Activated CD8-positive, alpha-beta memory T cell treated with anti-CD3 and anti-CD28 coated beads, Interleukin-2, amount 10 ng/mL, durations not matched to agents 7 days and 5 days (primary cell): ENCODE measurements at regions not wholly inside any gene's neighbourhood (a gene's known extent, or its start where the extent isn't known, plus 50 kb on each side); places are given as distances from the start of the nearest gene placed in this dataset.

Experiments
- ATAC-seq: fragments of 150-1000 bp; cut with Tn5 transposase; one replicate; pipeline ENCODE4 v1.10.0; 2021; ENCODE audit warnings: moderate library complexity
- CTCF ChIA-PET: fragments of 350-600 bp; sonication (Branson Sonifier 250); formaldehyde crosslinking; loops from one replicate; lab custom pipeline; 2021; ENCODE audit warnings: antibody characterized with exemption; lab: Charles Lee
- DNase-seq: peaks from one replicate; pipeline ENCODE4 v3.0.0-alpha.2; 2020
- H3K27ac Mint-ChIP-seq: one replicate; pipeline ENCODE4 v1.8.0; 2021; ENCODE audit warnings: mild to moderate bottlenecking, mixed read lengths
- H3K27me3 Mint-ChIP-seq: one replicate; pipeline ENCODE4 v1.8.0; 2021; ENCODE audit warnings: mixed read lengths
- H3K36me3 Mint-ChIP-seq: one replicate; pipeline ENCODE4 v1.8.0; 2021; ENCODE audit warnings: mild to moderate bottlenecking, mixed read lengths
- H3K4me1 Mint-ChIP-seq: one replicate; pipeline ENCODE4 v1.8.0; 2021; ENCODE audit warnings: mixed read lengths
- H3K4me3 Mint-ChIP-seq: one replicate; pipeline ENCODE4 v1.8.0; 2021; ENCODE audit warnings: mild to moderate bottlenecking, moderate library complexity, mixed read lengths
- H3K9me3 Mint-ChIP-seq: one replicate; pipeline ENCODE4 v1.8.0; 2022; ENCODE audit warnings: low read depth, mixed read lengths

DNA sequence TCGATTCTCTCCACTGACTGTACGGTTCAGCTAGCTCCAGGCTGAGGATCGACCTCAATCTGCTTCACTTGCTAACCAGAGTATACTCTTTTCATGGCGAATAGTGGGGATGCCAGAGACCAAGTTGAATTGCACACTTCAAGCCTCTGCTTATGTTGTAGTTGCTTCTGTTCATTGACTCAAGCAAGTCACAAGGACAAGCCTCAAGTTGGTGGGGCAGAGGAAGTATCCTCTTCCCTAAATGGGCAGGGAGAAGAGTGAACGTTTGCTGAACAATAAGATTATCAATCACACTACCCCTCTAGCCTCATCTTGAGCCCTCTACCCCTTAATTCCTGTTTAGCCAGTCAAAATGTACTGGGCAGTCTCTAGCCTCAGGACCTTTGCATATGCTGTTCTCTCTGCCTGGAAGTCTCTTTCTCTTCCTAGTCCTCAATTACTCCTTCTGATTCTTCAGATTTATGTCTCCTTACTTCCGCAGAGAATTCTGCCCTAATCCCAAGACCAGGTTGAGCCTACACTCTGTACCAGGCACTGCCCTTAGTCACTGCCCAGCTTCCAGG, 390.4 kb upstream of the PROK2 start:
- no peak for ATAC-seq
- CTCF ChIA-PET = no interaction called here
- H3K9me3 Mint-ChIP-seq = no peaks in the 10 kb centered on the region
- H3K4me3 Mint-ChIP-seq = no peak overlapping the region
- DNase-seq = no peak
- no peak overlapping the region for H3K27ac Mint-ChIP-seq
- H3K4me1 Mint-ChIP-seq = peaks cover 11% of the 10 kb centered on the region
- peaks cover 50% of the 10 kb centered on the region for H3K27me3 Mint-ChIP-seq
- no peaks in the 10 kb centered on the region for H3K36me3 Mint-ChIP-seq

DNA sequence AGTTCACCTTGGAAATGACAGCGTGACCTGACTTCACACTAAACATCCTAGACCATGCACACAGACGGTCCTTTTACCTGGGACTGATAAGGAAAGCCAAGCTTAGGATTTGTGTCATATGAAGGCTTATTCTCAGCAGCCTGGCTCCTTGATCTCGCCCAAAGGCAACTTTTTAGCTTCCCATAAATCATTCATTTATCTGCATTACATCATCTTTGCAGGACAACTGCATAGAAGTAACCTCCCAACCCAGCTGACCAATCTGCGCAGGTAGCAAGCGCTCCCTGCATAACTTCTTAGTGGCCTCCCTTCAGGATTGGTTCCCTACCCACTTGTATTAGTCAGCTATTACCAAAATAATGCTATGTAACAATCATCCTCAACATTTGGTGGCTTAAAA, 389.9 kb upstream of the PROK2 start:
- no peak for DNase-seq
- ATAC-seq = no peak
- no peaks in the 10 kb centered on the region for H3K9me3 Mint-ChIP-seq
- no peaks in the 10 kb centered on the region for H3K36me3 Mint-ChIP-seq
- CTCF ChIA-PET = no interaction called here
- H3K27me3 Mint-ChIP-seq = peaks cover 50% of the 10 kb centered on the region
- no peak overlapping the region for H3K27ac Mint-ChIP-seq
- peaks cover 11% of the 10 kb centered on the region for H3K4me1 Mint-ChIP-seq
- H3K4me3 Mint-ChIP-seq = no peak overlapping the region

DNA sequence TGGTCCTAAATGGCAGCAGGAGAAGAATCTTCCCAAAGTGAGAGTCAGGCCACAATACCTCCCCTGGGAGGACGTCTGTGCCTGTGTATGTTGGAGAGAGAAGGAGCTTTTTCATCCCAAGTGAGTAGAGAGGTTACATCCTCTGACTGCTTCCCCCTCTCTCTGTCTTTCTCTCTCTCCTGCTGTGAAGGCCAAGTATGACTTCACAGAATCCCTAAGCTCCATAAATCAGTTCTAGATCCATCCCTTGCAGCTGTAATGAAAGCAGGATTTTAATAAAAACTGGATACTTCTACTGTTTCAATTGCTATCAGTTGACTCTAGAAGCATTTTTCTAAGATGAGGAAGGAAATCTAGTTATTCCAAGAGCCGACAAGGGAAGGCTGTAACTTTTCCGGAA, 389.1 kb upstream of the PROK2 start:
- peaks cover 11% of the 10 kb centered on the region for H3K4me1 Mint-ChIP-seq
- H3K9me3 Mint-ChIP-seq = no peaks in the 10 kb centered on the region
- H3K36me3 Mint-ChIP-seq = no peaks in the 10 kb centered on the region
- CTCF ChIA-PET = no interaction called here
- no peak overlapping the region for H3K27ac Mint-ChIP-seq
- no peak overlapping the region for H3K4me3 Mint-ChIP-seq
- H3K27me3 Mint-ChIP-seq = peaks cover 45% of the 10 kb centered on the region
- no peak for ATAC-seq
- DNase-seq = no peak

DNA sequence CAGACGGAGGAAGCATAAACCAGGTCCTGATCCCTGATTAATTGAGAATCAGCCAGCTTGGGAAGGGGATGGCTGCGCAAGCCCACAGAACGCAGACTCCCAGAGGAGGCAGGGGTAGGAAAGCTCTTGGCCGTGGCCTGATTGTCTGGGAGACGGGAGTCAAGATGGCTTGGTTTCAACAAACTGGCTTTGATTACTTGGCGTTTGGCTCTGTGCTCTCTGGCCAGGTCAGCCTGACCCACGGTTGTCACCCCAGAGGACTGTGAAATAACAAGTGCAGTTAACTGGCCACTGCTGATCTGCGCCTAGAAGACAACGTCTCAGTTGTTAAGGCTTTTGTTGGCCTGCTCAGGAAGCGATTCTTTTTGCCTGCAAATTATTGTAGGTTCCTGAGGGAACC, 387.0 kb upstream of the PROK2 start:
- peaks cover 34% of the 10 kb centered on the region for H3K27me3 Mint-ChIP-seq
- H3K27ac Mint-ChIP-seq = no peak overlapping the region
- DNase-seq (no peak), ATAC-seq (no peak)
- H3K36me3 Mint-ChIP-seq = no peaks in the 10 kb centered on the region
- peaks cover 4% of the 10 kb centered on the region for H3K4me1 Mint-ChIP-seq
- H3K9me3 Mint-ChIP-seq = no peaks in the 10 kb centered on the region
- no peak overlapping the region for H3K4me3 Mint-ChIP-seq
- CTCF ChIA-PET = no interaction called here

DNA sequence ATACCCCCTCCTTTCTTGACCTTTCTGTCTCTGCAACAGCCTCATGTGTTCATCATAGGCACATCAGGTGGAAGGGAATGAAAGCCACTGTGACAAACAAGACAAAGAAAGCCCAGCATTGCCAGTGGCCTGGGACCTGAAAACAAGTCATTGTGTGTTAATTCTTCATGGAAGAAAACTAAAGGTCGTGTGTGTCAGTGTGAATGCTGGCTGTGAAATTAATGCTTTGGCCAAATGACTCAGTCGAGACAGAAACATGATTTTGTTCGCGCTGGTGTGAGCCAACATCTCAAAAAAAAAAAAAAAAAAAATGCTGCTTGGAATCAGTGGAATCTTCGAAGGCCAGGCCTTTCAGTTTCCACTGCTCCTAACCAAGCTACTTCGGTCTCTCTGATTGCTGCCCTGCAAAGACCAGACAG, 386.5 kb upstream of the PROK2 start:
- Mint-ChIP-seq H3K9me3 (no peaks in the 10 kb centered on the region), H3K4me1 (peaks cover under 1% of the 10 kb centered on the region), H3K27ac (no peak overlapping the region), H3K27me3 (peaks cover 29% of the 10 kb centered on the region), H3K36me3 (no peaks in the 10 kb centered on the region), H3K4me3 (no peak overlapping the region)
- no peak for DNase-seq
- ATAC-seq = no peak
- CTCF ChIA-PET = no interaction called here

DNA sequence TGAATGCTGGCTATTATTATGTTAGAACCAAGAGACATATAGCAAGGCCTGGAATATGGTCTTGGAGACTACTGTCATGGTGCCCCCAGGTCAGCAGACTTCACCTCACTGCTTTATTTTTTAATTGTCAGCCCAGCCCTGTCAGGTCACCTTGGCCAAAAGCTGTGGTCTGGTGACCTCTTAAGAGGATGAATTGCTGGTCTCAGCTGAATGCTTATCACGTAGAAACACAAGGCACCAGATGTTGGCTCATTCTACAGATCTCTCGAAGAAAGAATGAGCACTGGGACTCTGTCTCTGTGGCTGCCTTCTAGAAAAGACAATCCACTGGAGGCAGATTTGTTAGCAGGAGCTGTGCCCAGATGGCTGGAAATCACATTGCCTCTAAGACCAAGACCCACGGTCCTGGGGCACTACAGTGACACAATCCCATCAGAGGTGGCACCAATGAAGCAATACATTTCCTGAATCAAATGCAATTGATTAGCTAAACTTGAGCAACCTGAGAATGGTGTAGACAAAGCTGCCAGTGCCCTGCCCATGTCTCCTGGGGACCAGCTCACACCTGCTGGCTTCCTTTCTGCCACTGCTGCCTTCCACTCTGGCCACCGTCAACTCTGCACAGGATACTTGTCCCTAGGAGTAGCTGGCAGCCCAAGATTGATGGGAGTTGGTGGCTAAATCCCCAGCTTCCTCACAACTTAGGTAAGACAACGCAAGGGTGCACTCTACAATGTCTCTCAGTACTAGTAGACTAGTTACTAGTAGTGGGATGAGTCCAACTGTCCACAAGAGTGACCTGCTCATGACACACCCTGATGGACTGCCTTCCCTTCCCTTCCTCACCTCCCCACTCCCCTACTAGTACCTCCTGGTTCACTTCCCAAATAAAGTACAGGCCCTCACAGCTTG, 384.9 kb upstream of the PROK2 start:
- DNase-seq = no peak
- Mint-ChIP-seq H3K4me1 (no peaks in the 10 kb centered on the region), H3K36me3 (no peaks in the 10 kb centered on the region), H3K27ac (no peak overlapping the region), H3K9me3 (no peaks in the 10 kb centered on the region), H3K4me3 (no peak overlapping the region), H3K27me3 (peaks cover 16% of the 10 kb centered on the region)
- CTCF ChIA-PET = interaction anchor here (0.7 kb wide), 1 partner anchor 10 kb away, joined by 3 read pairs; no protein-coding TSS in a partner anchor
- ATAC-seq = no peak

DNA sequence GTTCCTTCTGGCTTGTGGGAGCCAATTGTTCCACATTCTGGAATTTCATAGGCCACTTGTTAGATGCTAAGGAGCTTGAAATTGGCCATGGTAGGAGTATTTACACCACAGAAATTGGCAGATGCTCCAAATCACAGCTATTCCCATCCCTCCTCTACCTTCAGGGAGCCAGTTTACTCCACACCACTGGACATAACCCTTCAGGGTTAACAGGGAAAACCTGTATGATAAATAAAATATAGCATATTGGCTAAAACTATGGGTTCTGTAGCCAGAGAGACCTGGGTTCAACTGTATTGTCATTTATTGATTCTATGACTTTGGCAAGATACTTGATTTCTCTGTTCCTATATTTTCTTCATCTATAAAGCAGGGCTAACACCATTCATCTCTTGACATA, 384.2 kb upstream of the PROK2 start:
- Mint-ChIP-seq H3K36me3 (no peaks in the 10 kb centered on the region), H3K4me3 (no peak overlapping the region), H3K9me3 (no peaks in the 10 kb centered on the region), H3K4me1 (no peaks in the 10 kb centered on the region), H3K27me3 (peaks cover 14% of the 10 kb centered on the region), H3K27ac (no peak overlapping the region)
- DNase-seq (no peak), ATAC-seq (no peak)
- CTCF ChIA-PET = no interaction called here

DNA sequence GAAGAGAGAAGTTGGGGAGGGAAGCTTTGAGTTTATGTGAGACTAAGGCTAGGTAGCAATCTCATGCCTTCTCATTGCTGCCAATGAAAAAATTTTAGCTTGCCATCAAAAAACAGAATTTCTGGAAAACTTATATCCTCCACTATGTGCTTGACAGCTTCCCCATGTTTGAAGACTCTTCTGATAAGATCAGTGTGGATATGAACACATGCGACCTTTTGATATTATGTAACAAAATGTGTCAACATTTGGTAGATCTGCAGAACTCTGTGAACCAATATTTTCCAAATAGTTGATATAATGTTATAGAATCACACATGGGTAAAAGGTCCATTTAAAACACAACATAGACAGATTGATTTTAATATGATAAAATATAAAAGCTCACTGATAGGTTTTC, 380.9 kb upstream of the PROK2 start:
- no peaks in the 10 kb centered on the region for H3K27me3 Mint-ChIP-seq
- no peak overlapping the region for H3K4me3 Mint-ChIP-seq
- ATAC-seq (no peak), DNase-seq (no peak)
- no peak overlapping the region for H3K27ac Mint-ChIP-seq
- CTCF ChIA-PET = no interaction called here
- H3K4me1 Mint-ChIP-seq = no peaks in the 10 kb centered on the region
- no peaks in the 10 kb centered on the region for H3K36me3 Mint-ChIP-seq
- no peaks in the 10 kb centered on the region for H3K9me3 Mint-ChIP-seq

DNA sequence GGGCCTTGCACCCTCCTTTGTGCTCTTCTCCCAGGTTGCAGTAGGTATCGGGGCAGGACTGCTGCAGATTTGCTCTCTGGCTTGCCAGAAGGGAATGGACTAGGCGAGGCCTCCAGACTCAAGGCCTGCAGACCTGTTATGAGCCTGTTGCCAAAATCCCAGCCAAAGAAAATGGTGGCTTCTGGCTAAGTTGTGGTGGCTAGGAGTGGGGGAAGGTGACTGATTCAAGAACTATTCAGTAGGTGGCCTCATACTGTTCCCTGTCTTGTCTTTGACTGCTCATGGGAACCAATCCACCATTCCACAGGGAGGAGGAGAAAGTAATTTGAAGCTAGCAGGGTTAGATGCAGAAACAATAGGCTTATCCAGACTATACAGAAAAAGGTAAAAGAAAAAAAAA, 380.4 kb upstream of the PROK2 start:
- Mint-ChIP-seq H3K27me3 (no peaks in the 10 kb centered on the region), H3K27ac (no peak overlapping the region), H3K9me3 (no peaks in the 10 kb centered on the region), H3K36me3 (no peaks in the 10 kb centered on the region), H3K4me1 (no peaks in the 10 kb centered on the region), H3K4me3 (no peak overlapping the region)
- ATAC-seq (no peak), DNase-seq (no peak)
- CTCF ChIA-PET = no interaction called here

DNA sequence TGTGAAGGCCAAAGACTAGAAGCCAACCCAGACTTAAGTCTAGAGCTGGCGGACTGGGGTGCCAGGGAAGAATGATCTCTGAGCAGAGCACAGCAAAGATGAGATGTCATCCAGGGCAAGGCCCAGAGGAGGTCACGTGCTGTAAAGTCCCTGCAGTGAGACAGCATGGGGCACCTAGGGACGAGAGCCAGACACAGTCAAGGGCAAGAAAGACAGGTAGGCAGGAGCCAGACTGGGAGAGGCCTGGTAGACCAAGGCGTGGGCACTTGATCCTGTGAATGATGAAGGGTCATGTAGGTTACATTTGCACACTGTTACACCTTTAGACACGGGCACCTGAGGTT, 379.7 kb upstream of the PROK2 start:
- no peaks in the 10 kb centered on the region for H3K27me3 Mint-ChIP-seq
- no peaks in the 10 kb centered on the region for H3K4me1 Mint-ChIP-seq
- CTCF ChIA-PET = no interaction called here
- H3K27ac Mint-ChIP-seq = no peak overlapping the region
- no peaks in the 10 kb centered on the region for H3K36me3 Mint-ChIP-seq
- H3K4me3 Mint-ChIP-seq = no peak overlapping the region
- ATAC-seq (no peak), DNase-seq (no peak)
- no peaks in the 10 kb centered on the region for H3K9me3 Mint-ChIP-seq

DNA sequence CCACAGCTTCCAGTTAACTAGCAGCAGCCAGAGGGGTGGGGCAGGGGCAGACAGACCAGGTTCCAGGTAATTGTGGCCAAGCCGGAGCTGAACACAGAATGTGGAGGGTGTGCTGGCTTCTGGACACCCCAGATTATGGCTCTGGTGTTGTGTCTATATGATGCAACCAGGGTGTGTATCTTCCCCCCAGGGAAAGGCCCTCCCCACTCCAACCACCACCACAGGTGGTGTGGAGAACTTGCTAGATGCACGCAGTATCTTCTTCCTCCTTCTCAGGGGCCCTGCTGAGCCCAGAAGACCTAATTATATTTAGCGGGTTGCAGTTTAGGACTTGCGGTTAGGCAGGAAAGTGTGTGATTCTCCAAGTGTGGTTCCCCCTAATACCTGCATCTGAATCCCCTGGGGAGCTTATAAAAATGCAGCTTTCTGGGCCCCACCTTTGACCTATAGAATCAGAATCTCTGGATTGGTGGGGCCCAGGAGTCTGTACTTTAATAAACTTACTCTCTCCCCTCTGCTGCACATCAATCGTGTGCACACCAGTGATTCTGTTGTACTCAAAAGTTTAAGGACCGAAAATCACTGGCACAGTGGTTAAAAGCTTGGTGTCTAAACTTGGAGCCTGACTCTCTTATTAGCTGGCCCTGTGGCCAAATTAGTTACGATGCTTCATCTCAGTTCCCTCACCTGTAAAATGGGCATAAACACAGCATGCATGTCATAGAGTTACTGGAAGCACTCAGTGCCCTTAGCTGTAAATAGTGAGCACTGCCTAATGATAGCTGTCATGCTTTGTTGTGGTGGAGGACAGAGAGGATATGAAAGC, 379.1 kb upstream of the PROK2 start:
- Mint-ChIP-seq H3K27me3 (no peaks in the 10 kb centered on the region), H3K4me3 (no peak overlapping the region), H3K36me3 (no peaks in the 10 kb centered on the region), H3K4me1 (no peaks in the 10 kb centered on the region), H3K27ac (no peak overlapping the region), H3K9me3 (no peaks in the 10 kb centered on the region)
- ATAC-seq = no peak
- DNase-seq = no peak
- CTCF ChIA-PET = no interaction called here

DNA sequence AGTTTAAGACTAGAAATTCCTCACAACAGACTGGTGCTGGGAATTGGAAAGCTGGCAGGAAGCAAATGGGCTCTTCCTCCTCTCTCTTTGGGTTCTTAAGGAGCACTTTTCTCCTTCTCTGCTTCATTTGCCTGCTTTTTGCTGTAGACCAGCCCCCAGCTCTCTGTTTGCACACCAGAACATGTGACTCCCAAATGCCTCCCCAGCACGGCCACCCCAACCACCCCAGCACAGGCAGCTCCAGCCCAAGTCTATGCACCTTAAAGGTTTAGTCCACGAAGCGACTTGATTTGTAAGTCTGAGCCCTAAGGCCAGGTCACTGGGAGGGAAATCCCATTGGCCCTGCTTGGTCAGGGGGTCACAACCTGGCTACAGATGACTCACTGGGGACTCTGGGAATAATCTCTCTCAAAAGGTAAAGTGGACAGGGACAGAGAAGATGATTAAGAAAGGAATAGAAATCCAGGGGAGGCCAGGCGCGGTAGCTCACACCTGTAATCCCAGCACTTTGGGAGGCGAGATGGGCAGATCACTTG, 377.8 kb upstream of the PROK2 start:
- H3K4me3 Mint-ChIP-seq = no peak overlapping the region
- no peaks in the 10 kb centered on the region for H3K36me3 Mint-ChIP-seq
- no peak for ATAC-seq
- H3K4me1 Mint-ChIP-seq = no peaks in the 10 kb centered on the region
- no peak overlapping the region for H3K27ac Mint-ChIP-seq
- H3K27me3 Mint-ChIP-seq = no peaks in the 10 kb centered on the region
- no peaks in the 10 kb centered on the region for H3K9me3 Mint-ChIP-seq
- DNase-seq = no peak
- CTCF ChIA-PET = no interaction called here

DNA sequence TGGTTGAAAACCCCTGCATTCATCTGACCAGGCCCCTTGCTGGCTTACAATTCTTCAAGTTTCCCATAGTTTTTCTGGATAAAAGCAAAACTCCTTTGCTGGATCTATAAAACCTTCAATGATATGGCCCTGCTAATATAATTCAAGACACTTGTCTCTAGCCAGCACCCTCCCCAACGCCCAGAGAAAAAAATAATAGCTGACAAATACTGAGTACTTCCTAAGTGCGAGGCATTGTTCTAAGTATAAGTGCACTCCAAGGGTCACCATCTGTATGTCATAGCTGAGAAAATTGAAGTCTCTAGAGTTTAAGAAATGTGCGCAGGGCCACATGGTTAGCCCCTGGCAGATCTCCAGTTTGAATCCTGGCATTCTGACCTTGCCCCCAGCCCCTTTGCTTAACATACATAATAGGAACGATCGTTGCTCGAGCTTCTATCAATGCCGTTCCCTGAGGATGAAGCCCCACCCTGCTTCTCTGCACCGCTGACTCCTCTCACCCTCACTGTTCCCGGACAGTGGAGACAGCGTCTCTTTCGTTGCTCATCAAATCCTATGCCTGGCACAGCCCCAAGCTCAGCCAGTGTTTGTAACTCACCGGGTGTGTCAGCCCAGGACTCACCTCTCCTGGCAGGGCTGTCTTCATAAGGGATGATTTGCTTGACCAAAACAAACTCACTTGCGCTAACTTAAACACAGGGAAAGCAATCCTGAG, 377.1 kb upstream of the PROK2 start:
- no peak overlapping the region for H3K27ac Mint-ChIP-seq
- ATAC-seq (no peak), DNase-seq (no peak)
- no peaks in the 10 kb centered on the region for H3K9me3 Mint-ChIP-seq
- CTCF ChIA-PET = no interaction called here
- H3K4me3 Mint-ChIP-seq = no peak overlapping the region
- no peaks in the 10 kb centered on the region for H3K27me3 Mint-ChIP-seq
- H3K36me3 Mint-ChIP-seq = no peaks in the 10 kb centered on the region
- no peaks in the 10 kb centered on the region for H3K4me1 Mint-ChIP-seq
